Uterus (tissue), 2 donors: ENCODE measurements at regions not wholly inside any gene's neighbourhood (a gene's known extent, or its start where the extent isn't known, plus 50 kb on each side); places are given as distances from the start of the nearest gene placed in this dataset.

Experiments
- CTCF ChIP-seq, 4 experiments: fragments of 200-600 bp in 2 of 4; fragments of 450-650 bp in 2 of 4; sonication (generic) in 2 of 4; IDR thresholded peaks; one replicate each; pipeline ENCODE4 v1.5.1; 2016 to 2019; ENCODE audit warnings: antibody characterized with exemption in 4 of 4, mild to moderate bottlenecking in 2 of 4, moderate library complexity in 1 of 4
- POLR2A ChIP-seq, 2 donors: fragments of 450-650 bp; IDR thresholded peaks; one replicate each; pipeline ENCODE4 v1.6.1; 2016; ENCODE audit warnings: antibody characterized with exemption in 2 of 2, mild to moderate bottlenecking in 1 of 2, moderate library complexity in 1 of 2

GRCh38 chr15:100728371-100729201 lies 126.2 kb downstream of the ASB7 start:
- TF ChIP-seq CTCF (IDR thresholded peaks at IDR 0.05) (no peak), POLR2A (IDR thresholded peaks at IDR 0.05) (no peak)
